Neutrophil (primary cell): ENCODE measurements at regions not wholly inside any gene's neighbourhood (a gene's known extent, or its start where the extent isn't known, plus 50 kb on each side); places are given as distances from the start of the nearest gene placed in this dataset.
"Not testable (repeated sequence)": the region's sequence is repeated elsewhere in the genome, so short reads cannot be mapped to it uniquely, and the experiment has no call there.

Experiments used
- H3K27ac ChIP-seq: fragments of 200-600 bp; sonication (generic); 2 replicates; pipeline ENCODE4 v1.5.1; 2016; ENCODE audit warnings: mild to moderate bottlenecking, moderate library complexity
- H3K27me3 ChIP-seq: fragments of 200-600 bp; sonication (generic); 2 replicates; pipeline ENCODE4 v1.6.0; 2016; ENCODE audit warnings: mild to moderate bottlenecking
- H3K36me3 ChIP-seq: fragments of 200-600 bp; sonication (generic); 2 replicates; pipeline ENCODE4 v1.5.1; 2017
- H3K4me1 ChIP-seq, 2 experiments: fragments of 200-600 bp in 1 of 2; sonication (generic) in 1 of 2; 1 replicate in 1 of 2; 2 replicates in 1 of 2; pipeline versions ENCODE4 v1.5.1 to v1.6.1; 2013 to 2016; ENCODE audit warnings: low read depth in 1 of 2, low read length in 1 of 2, mild to moderate bottlenecking in 1 of 2, moderate library complexity in 1 of 2; ENCODE audit not compliant: control insufficient read depth in 1 of 2, insufficient read depth in 1 of 2
- H3K4me3 ChIP-seq, 2 experiments: fragments of 200-600 bp in 1 of 2; sonication (generic) in 1 of 2; 1 replicate in 1 of 2; 2 replicates in 1 of 2; pipeline ENCODE4 v1.5.1; 2013 to 2016; ENCODE audit warnings: low read depth in 1 of 2, low read length in 1 of 2, mild to moderate bottlenecking in 1 of 2, moderate library complexity in 1 of 2
- H3K9me3 ChIP-seq: fragments of 200-600 bp; sonication (generic); 2 replicates; pipeline ENCODE4 v1.5.1; 2016
- CTCF ChIP-seq: fragments of 200-600 bp; sonication (generic); IDR thresholded peaks from 2 replicates; pipeline ENCODE4 v1.5.1; 2016; ENCODE audit warnings: antibody characterized with exemption

- H3K4me3 ChIP-seq: no peak overlapping the region
- TF ChIP-seq CTCF: no peak
- H3K9me3 ChIP-seq: no peaks in the 10 kb centered on the region
These were observed 55.0 kb downstream of the OXSM start for GRCh38 chr3:25844891-25845290.

GRCh38 chr3:25846282-25846681 is 56.4 kb downstream of the OXSM start:
- Histone ChIP-seq H3K27ac (no peak overlapping the region), H3K4me1 (no peaks in the 10 kb centered on the region), H3K4me3 (no peak overlapping the region)

More at GRCh38 chr3:25844891-25845290, 55.0 kb downstream of the OXSM start:
- Histone ChIP-seq H3K4me1 (no peaks in the 10 kb centered on the region), H3K36me3 (no peaks in the 10 kb centered on the region), H3K27ac (no peak overlapping the region), H3K27me3 (no peaks in the 10 kb centered on the region)

GRCh38 chr3:25849091-25849490 is 59.2 kb downstream of the OXSM start:
- TF ChIP-seq CTCF: no peak
- Histone ChIP-seq H3K4me3 (no peak overlapping the region), H3K9me3 (no peaks in the 10 kb centered on the region), H3K27me3 (no peaks in the 10 kb centered on the region), H3K4me1 (no peaks in the 10 kb centered on the region), H3K36me3 (no peaks in the 10 kb centered on the region), H3K27ac (no peak overlapping the region)

More at GRCh38 chr3:25846282-25846681, 56.4 kb downstream of the OXSM start:
- H3K9me3 ChIP-seq: no peaks in the 10 kb centered on the region
- TF ChIP-seq CTCF: no peak
- no peaks in the 10 kb centered on the region for H3K27me3 ChIP-seq
- H3K36me3 ChIP-seq: no peaks in the 10 kb centered on the region

- no peaks in the 10 kb centered on the region for H3K27me3 ChIP-seq
- H3K4me1 ChIP-seq: no peaks in the 10 kb centered on the region
- no peak for TF ChIP-seq CTCF
- H3K4me3 ChIP-seq: no peak overlapping the region
- no peak overlapping the region for H3K27ac ChIP-seq
- no peaks in the 10 kb centered on the region for H3K36me3 ChIP-seq
- H3K9me3 ChIP-seq: no peaks in the 10 kb centered on the region
These were observed 59.9 kb downstream of the OXSM start for GRCh38 chr3:25849641-25850385.

GRCh38 chr3:25851693-25852259 is 61.9 kb downstream of the OXSM start:
- H3K27ac ChIP-seq, H3K4me3 ChIP-seq, H3K4me1 ChIP-seq, H3K36me3 ChIP-seq, H3K27me3 ChIP-seq, H3K9me3 ChIP-seq: not testable (repeated sequence)

GRCh38 chr3:25854214-25854613 is 64.3 kb downstream of the OXSM start:
- Histone ChIP-seq H3K27ac (no peak overlapping the region), H3K4me1 (no peaks in the 10 kb centered on the region), H3K27me3 (no peaks in the 10 kb centered on the region), H3K4me3 (no peak overlapping the region), H3K36me3 (no peaks in the 10 kb centered on the region), H3K9me3 (no peaks in the 10 kb centered on the region)
- no peak for TF ChIP-seq CTCF
